NCI-H345 treated with DMSO at 0.1 percent for 48 hours (cell line): ENCODE measurements at regions not wholly inside any gene's neighbourhood (a gene's known extent, or its start where the extent isn't known, plus 50 kb on each side); places are given as distances from the start of the nearest gene placed in this dataset.
"Not testable (repeated sequence)": the region's sequence is repeated elsewhere in the genome, so short reads cannot be mapped to it uniquely, and the experiment has no call there.

Experiments
- DNase-seq: peaks from one replicate; lab custom pipeline; 2025; ENCODE audit not compliant: unreplicated experiment; lab: John Stamatoyannopoulos, UW

DNA sequence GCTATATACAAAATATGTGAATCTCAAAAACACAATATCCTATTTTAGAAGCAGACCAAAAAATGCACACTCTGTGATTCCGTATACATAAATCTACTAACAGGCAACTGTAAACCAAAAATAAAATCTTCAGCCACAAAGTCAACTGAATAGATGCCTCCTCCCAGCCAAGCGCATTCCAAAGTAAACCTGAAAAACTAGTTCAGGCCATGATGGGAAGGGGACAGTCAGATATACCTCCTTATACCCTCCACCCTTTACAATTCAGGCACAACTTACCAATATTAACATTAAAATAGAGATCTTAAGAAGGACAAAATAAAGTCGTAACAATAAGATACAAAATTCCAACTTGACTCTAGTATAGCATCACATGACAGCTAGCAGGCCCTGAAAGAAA is 1604.5 kb upstream of the NUDT12 start:
- DNase-seq = no peak

DNA sequence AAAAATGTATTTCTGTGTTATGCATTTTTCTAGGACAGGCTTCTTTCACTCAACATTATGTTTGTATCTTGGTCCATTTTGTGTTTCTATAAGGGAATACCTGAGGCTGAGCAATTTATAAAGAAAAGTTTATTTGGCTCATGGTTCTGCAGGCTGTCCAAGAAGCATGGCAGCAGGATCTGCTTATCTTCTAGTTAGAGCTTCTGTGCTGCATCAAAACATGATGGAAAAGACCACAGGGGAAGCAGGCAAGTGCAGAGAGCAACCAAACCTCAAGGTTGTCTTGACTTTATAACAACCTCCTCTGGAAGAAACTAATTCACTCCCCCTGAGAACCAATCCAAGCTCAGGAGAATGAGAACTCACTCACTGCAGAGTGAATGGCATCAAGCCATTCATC is 1601.0 kb upstream of the NUDT12 start:
- DNase-seq = no peak

DNA sequence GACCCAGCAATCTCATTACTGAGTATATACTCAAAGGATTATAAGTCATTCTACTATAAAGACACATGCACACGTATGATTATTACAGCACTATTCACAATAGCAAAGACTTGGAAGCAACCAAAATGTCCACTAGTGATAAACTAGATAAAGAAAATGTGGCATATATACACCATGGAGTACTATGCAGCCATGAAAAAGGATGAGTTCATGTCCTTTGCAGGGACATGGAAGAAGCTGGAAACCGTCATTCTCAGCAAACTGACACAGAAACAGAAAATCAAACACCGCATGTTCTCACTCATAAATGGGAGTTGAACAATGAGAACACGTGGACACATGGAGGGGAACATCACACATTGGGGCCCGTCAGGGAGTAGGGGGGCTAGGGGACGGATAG is 1600.0 kb upstream of the NUDT12 start:
- DNase-seq = not testable (repeated sequence)

DNA sequence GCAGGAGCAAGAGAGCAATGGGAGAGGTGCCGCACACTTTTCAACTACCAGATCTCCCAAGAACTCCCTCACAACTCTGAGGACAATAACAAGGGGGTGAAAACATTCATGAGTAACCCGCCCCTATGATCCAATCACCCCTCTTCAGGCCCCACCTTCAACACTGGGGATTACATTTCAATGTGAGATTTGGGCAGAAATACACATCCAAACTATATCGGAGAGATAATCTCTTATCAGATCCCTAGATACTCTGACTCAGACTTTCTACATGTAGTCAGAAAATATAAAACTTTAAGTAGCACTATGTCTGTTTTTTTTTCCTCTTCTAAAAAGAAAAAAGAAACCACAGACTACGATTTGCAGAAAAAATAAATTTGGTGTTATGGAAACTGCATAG is 1595.9 kb upstream of the NUDT12 start:
- no peak for DNase-seq

DNA sequence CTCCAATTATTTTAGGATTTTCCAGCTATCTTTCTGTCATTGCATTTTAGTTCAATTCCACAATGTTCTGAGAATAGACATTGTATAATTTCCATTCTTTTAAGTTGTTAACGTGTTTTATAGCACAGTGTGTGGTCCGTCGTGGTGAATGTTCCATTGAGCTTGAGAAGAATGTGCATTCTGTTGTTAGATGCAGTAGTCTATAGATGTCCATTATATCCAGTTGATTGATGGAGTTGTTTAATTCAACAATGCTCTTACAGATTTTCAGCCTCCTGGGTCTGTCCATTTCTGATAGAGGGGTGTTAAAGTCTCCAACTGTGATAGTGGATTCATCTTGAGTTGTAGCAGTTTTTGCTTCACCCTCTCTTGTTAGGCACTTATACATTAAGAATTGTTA is 1587.7 kb upstream of the NUDT12 start:
- no peak for DNase-seq

DNA sequence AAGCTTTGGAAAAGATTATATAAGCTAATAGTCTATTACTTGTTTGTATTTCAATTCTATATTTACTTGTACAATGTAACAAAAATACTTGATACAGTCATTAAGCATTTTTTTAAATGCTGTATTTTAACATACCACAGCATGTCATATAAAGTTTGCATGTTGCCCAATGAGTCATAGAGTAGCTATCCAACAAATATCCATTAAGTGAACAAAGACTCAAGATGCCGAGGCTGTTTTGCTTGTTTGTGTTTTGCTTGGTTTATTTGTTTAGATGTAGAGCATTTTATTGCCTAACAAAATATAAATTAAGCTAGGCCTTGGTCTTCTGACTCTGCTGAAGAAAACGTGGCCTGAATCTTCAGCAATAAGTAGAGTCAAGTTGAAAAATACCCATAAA is 1584.3 kb upstream of the NUDT12 start:
- DNase-seq = no peak

DNA sequence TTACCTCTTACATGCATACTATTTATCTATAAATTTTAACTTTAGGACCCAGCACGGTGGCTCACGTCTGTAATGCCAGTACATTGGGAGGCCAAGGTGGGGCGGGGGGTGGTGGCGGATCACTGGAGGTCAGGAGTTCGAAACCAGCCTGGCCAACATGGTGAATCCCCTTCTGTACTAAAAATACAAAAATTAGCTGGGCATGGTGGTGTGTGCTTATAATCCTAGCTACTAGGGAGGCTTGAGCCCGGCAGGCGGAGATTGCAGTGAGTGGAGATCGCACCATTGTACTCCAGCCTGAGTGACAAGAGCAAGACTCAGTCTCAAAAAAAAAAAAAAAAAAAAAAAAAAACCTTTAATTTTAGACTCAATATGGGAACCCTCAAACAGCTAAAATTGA is 1582.6 kb upstream of the NUDT12 start:
- no peak for DNase-seq

DNA sequence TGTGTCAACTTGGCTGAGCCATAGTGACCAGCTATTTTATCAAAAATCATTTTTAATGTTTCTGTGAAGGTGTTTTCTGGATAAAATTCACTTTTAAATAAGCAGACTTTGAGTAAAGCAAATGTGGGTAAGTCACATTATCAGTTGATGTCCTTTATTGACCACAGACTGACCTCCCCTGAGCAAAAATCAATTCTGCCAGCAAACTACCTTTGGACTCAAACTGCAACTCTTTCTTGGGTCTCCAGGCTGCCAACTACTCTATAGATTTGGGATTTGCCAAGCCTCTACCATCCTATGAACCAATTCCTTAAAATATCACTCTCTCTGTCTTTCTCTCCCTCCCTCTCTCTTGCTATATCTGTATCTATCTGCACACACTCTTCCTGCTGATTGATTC is 1571.7 kb upstream of the NUDT12 start:
- DNase-seq = no peak

DNA sequence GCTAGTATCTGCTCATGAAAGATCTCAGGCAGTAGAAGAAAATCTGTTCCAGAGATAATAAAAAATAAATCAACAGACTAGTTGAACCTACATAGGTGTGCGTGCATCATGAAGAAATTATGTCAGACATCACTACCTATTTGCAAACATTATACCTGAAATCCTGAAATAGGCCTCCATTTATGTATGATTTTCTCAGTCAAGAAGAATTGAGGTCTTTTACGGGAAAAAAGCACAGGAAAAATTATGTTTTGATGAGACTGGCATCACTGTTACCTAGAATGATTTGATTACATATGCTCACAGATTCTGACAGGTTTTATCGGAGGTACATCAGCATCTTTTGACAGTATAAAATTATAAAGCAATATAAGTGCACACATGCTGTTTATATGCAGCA is 1570.5 kb upstream of the NUDT12 start:
- no peak for DNase-seq

DNA sequence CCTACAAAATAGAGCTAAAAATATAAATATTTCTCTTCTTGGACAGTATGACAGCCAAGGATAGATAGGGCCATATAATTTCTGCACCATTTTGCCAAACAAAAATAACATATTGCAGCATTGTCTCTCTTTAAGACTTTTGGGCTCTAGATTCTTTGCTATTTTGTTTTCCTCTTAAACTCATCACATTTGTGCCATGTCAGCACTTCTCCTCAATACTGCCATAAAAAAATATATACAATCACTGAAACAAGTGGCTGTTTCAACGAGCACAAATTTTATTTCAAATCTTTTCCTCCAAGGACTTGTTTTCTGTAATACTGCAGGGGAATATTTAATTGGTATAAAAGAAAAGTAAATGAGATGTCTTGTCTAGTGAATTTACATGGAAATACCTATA is 1570.0 kb upstream of the NUDT12 start:
- DNase-seq = no peak

DNA sequence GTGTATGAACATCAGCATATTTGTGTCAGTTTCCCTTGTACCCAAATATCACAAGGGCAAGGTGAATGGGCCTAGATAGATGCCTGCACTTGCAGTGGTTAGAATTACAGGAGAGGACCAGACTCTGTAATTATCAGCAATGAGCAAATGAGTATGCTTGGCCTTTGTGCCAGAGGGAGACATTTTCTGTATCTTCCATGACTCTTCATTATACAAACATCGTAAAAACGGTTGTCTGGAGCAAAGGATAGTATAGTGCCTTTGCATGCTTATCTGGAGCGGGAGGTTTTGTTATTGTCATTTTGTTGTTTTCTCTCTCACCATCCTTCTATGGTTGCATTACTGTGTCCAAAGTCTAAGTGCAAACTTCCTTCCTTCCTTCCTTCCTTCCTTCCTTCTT is 1568.5 kb upstream of the NUDT12 start:
- DNase-seq = no peak

DNA sequence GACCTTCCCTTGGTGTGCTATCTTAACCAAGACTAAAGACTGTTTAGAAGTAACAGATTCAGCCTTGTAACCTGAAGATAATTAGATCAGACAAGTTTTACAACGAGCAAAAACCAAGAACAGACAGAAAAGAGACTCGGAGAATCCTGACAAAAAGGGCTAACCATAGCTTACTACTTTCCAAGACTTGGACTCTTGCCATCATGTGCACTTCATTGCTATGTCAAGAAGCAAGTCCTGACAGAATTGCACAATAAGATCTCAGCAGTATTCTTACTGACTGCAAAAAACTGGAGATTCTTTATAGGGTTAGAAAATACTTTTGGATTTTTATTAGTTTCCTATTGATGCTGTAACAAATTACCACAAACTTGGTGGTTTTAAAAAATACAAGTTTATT is 1539.0 kb upstream of the NUDT12 start:
- DNase-seq = no peak

DNA sequence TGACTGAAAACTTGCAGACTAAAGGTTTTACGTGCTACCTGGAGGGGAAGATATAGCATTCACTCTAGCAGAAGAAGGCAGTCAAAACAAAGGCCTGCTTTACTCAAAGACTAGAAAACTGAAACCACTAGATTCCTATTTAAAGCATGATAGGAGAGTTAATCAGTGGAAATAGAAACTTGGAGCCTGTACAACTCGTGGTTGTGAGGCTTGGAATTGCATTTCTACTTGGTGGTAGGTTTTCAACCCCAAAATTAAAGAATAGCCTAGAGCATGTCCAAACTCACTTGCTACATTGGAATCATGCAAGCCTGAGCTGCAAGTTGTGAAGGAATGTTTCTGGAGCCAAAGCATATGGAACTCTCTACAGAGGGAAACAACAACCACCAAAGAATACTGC is 1526.4 kb upstream of the NUDT12 start:
- DNase-seq = no peak

DNA sequence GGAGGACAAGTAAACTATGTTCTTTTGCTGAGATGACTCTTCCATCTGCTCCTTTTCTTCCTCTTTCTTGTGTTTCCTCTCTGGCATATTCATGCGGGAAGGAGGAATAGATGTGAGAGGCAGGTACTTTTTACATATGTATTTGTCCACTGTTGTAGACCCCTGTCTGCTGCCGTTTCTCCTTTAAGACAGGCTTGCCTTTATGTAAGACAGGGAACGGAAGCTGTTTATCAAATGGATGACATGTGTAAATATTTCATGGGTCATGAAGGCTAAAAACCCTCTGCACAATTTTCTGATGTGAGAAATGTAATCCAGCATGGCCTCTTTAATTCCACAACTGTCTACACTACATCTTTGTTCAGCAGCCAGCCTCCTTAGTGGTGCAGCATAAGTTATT is 1525.5 kb upstream of the NUDT12 start:
- no peak for DNase-seq

DNA sequence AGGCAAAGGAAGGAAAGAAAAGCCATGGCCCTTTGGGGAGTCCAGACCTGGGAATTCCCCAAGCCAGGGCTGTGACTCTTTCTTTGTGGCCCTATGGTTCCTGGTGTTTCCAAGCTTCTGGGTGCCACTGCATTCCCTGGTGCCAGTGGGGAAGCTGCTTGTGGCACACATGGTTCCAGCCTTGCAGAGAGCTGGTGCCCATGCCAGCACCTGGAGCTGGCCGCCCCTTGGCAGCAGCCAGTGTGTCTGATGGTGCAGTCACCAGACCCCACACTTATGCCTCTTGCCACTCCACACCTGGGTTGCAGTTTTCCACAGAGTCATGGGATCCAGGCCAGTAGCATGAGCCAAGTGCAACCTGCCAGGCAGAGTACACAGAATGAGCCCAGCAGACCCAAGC is 1495.3 kb upstream of the NUDT12 start:
- DNase-seq = no peak

DNA sequence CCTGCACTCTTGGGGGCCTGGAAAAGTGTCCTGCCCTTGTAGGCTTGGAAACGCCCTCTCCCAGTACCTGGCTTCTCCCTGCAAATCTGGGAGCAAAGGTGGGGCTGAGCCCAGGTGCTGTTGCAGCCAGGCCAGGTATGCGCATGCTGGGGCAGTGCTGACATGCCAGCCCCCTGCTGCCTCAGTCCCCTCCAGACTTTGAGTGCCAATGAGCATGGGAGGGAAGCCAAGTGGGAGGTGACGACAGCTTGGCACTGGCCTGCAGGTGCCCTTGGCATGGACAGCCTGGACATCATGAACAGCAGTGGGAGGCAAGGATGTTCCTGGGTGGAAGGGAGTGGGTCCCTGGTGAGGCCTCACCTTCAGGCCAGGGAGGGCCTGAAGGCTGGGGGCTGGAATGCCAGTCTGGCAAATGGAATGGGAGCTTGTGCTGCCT is 1494.4 kb upstream of the NUDT12 start:
- no peak for DNase-seq

DNA sequence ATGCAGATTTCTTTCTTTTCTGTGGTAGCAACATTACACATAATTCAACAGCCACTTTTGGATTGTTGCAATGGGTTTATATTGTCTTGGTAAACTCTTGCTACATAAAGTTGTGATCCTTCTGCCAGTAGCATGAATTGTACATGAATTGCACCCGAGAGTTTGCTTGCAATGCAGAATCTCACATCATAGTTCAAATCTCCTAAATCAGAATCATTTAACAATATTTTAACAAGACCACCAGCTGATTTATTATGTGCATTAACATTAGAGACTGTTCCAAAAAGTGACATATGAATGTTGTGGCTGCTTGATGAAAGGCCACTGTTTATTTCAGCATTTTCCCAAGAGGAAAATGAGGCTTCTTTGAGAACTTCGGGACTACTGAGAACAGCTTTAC is 1491.8 kb upstream of the NUDT12 start:
- DNase-seq = no peak

DNA sequence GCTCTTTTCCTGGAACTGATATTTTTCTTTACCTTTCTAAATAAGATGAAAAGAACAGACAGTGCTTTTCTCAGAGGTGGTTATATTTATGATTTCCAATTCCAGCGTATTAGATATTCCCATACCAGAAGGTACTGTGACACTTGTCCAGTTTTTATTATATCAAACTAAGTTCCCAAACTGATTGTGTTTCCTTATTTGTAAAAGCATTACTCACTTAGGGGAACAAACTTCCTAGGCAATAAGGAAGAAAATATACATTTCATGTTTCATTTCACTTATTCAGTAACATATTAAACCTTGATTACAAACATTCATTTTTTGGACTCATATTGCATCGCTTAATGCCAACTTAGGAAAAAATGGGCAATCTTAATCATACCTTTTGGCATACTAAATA is 1480.0 kb upstream of the NUDT12 start:
- DNase-seq = no peak

DNA sequence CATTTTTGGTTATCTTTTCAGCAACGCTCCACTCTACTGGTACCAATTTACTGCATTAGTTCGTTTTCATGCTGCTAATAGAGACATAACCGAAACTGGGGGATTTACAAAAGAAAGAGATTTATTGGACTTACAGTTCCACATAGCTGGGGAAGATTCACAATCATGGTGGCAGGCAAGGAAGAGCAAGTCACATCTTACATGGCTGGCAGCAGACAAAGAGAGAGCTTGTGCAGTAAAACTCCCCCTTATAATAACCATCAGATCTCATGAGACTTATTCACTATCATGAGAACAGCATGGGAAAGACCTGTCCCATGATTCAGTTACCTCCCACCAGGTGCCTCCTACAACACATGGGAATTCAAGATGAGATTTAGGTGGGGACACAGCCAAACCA is 1474.2 kb upstream of the NUDT12 start:
- not testable (repeated sequence) for DNase-seq

DNA sequence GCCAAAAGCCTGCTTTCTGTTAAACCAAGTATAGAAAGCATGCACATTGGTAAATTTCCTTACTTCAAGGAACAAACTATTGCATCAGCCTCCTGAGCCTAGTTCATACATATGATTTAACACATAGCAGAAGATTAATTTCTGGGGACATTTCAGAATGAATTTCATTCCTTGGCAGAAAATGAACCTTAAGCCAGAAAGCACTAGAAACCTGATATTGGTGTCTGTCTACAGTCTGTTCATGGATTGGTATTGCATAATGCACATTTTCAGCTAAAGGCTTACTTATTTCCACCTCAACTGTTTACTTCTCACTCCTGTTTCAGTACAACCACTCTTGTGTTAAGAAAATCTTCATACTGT is 1471.8 kb upstream of the NUDT12 start:
- DNase-seq = no peak

DNA sequence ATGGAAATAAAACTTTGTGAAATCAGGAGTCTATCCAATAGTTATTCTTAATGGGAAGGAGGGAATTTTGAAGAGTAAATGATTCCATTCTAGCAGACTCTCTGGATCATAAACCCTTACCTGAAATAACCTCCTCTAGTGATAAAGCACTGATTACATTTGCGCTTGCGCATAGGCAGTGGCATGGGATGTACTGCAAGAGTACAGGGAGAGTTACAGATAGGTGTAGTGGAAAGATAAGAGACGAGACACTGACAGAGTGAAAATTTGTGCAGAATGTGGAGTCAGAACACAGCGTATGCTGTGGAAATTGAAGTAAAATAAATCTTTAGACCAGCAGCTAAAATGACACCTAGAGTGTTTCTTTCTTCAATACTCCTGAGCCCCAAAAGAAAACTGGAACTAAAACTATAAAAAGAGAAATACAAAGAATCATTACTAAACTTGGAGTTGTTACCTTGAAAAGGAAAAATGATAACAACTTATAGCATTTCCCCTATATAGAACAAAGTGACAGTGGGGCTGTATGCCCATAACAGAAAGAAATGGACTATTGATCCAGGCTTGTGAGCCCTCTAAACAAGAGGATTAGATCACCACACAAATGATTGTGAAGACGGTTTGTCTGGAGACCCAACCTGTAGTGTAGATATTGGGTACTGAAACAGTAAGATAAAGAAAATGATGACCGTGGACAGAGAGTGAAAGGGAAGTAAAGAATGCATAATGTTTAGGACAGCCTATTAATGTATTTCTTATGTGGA is 1471.2 kb upstream of the NUDT12 start:
- DNase-seq = no peak

DNA sequence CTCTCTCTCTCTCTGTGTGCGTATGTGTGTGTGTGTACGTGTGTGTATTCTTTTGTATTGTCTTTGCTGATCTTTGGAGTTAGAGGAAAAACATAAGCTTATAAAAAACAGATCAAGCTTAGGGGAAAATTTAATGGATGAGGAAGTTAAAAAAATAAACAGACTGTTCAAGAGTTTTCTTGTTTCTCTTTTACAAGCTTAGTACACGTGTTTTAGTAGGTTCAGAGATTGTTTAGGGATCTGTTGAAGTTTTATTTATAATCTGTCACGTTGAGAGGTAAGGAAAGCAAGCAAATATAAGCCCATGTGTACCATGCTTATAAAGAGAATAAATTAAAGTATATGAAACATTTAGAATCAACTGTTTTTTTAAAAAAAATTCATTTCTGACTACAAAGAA is 1470.3 kb upstream of the NUDT12 start:
- no peak for DNase-seq

DNA sequence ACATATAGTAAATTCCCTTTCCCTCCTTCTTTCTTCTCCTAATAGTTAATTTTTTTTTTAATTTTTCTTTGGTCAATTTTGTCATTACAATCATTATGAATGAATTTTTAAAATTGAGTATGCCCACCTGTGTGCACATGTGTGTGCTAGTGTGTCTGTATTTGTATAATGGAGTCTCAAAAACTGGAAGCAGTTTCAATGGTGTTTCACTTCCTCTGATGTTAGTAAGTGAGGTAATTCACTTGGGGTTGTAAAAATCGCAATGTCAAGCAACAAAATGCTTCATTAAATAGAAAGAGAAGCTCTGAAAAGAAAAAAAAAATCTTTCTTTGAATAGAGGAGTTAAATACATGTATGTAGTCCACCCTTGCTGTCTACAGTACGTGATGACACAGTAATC is 1467.6 kb upstream of the NUDT12 start:
- DNase-seq = no peak

DNA sequence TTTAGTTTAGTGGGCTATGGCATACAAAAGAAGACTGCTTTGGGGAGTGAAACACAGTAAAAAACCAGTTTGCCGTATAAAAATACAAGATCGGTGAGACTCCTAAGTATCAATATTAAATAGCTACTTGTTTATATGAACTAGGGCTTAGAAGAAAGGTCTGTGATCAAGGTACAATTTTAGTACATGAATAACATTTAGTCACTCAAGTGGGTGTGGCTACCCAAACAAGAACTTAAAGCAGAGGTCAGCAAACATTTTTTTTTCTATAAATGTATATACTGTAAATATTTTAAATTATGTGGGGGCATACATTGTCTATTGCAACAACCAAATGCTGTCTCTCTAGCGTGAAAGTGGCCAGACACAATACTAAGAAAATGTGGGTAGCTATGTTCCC is 1452.5 kb upstream of the NUDT12 start:
- no peak for DNase-seq
